ENCODE measurements at regions not wholly inside any gene's neighbourhood (a gene's known extent, or its start where the extent isn't known, plus 50 kb on each side); places are given as distances from the start of the nearest gene placed in this dataset.
"Not testable (repeated sequence)": the region's sequence is repeated elsewhere in the genome, so short reads cannot be mapped to it uniquely, and the experiment has no call there.

DNA sequence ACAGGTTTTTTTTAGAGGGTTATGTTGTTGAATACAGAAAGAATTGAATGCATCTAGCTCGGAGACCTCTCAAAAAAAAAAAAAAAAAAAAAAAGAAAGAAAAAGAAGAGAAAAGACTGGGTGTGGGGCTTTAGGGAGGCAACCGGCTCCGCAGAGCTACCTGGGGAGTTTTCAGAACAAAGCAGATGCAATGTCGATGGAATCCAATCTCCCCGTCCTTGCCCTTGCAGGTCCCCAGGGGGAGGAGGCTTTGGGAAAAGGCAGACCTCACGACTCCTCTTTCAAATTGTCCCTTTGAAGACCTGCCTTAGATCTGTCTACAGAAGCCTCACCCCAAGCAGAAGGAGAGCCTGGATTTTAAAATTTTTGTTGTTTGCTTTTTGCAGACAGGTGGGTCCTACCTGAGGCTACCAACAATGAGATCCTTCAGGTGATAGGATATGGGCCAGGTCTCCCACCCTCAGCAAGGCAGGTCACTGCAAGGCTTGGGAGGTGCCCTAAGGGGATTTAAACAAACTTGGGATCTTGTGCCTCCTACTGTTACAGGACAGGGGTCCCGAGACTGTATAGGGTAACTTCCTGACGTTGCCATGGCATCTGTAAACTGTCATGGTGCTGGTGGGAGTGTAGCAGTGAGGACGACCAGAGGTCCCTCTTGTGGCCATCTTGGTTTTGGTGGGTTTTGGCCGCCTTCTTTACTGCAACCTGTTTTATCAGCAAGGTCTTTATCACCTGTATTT, 75.2 kb upstream of the PRKX start:
- H3K4me1 ChIP-seq, result no peaks in the 10 kb centered on the region
- H3K27me3 ChIP-seq, result no peaks in the 10 kb centered on the region
- H3K36me3 ChIP-seq, result no peaks in the 10 kb centered on the region
- TF ChIP-seq, protein P1, sequence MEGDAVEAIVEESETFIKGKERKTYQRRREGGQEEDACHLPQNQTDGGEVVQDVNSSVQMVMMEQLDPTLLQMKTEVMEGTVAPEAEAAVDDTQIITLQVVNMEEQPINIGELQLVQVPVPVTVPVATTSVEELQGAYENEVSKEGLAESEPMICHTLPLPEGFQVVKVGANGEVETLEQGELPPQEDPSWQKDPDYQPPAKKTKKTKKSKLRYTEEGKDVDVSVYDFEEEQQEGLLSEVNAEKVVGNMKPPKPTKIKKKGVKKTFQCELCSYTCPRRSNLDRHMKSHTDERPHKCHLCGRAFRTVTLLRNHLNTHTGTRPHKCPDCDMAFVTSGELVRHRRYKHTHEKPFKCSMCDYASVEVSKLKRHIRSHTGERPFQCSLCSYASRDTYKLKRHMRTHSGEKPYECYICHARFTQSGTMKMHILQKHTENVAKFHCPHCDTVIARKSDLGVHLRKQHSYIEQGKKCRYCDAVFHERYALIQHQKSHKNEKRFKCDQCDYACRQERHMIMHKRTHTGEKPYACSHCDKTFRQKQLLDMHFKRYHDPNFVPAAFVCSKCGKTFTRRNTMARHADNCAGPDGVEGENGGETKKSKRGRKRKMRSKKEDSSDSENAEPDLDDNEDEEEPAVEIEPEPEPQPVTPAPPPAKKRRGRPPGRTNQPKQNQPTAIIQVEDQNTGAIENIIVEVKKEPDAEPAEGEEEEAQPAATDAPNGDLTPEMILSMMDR (IDR thresholded peaks at IDR 0.05; ENCODE audit: low read depth, low read length), result no peak
- no peaks in the 10 kb centered on the region for H3K9me3 ChIP-seq
- no peak for DNase-seq
- no peak overlapping the region for H3K4me3 ChIP-seq (ENCODE audit: low read depth, low read length)

DNA sequence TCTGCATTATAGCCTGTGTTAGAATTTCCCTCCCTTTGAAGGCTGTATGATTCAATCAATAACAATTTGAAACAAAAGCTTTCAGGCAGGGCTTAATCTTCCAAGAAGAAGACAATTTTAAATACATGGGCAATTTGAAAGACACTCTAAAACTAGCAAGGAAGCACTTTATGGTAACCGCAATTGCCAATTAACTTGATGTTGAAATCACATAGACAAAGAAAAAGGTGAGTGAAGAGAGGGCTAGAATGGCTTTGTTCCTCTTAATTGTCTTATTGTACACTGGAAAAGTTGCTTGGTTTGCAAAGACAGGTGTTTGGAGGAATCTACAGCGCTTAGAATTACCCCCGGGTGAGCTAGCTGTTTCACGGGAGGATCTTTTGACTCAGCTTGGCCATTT, 74.4 kb upstream of the PRKX start:
- H3K27me3 ChIP-seq, result no peaks in the 10 kb centered on the region
- H3K9me3 ChIP-seq, result no peaks in the 10 kb centered on the region
- H3K36me3 ChIP-seq, result no peaks in the 10 kb centered on the region
- TF ChIP-seq, protein P1 (IDR thresholded peaks at IDR 0.05; ENCODE audit: low read depth, low read length), result no peak
- H3K4me3 ChIP-seq (ENCODE audit: low read depth, low read length), result no peak overlapping the region
- H3K4me1 ChIP-seq, result no peaks in the 10 kb centered on the region
- DNase-seq, result no peak

DNA sequence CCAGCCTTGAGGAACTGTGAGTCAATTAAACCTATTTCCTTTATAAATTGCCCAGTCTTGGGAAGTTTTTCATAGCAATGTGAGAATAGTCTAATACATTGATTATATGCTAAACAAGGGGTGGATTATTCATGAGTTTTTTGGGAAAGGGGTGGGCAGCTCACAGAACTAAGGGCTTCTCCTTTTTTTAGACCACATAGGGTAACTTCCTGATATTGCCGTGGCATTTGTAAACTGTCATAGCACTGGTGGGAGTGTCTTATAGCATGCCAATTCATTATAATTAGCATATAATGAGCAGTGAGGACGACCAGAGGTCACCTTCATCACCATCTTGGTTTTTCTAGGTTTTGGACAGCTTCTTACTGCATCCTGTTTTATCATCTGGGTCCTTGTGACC, 72.4 kb upstream of the PRKX start:
- not testable (repeated sequence) for H3K27me3 ChIP-seq; H3K4me1 ChIP-seq; H3K9me3 ChIP-seq; DNase-seq; H3K36me3 ChIP-seq; H3K4me3 ChIP-seq (ENCODE audit: low read depth, low read length)

DNA sequence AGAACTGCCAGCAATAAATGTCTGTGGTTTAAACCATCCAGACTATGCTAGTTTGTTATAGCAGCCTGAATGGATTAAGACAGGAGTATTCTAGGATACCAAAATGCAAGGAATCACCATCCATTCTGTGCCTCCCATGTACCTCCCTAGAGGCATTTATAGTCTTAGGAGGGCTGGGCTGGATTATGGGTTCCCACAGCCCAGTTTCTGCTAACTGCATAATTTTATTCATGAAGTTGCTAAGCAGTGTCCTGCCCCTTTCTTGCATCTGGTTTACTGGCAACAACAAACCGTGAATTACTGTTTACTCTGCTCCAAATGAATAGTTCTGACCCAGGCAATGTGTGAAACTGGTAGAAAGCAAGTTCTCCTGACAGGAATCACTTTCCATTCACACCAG, 67.1 kb upstream of the PRKX start:
- H3K9me3 ChIP-seq, result no peaks in the 10 kb centered on the region
- no peaks in the 10 kb centered on the region for H3K27me3 ChIP-seq
- TF ChIP-seq, protein P1 (IDR thresholded peaks at IDR 0.05; ENCODE audit: low read depth, low read length), result no peak
- H3K4me1 ChIP-seq, result no peaks in the 10 kb centered on the region
- H3K36me3 ChIP-seq, result no peaks in the 10 kb centered on the region
- DNase-seq, result no peak
- H3K4me3 ChIP-seq (ENCODE audit: low read depth, low read length), result no peak overlapping the region

DNA sequence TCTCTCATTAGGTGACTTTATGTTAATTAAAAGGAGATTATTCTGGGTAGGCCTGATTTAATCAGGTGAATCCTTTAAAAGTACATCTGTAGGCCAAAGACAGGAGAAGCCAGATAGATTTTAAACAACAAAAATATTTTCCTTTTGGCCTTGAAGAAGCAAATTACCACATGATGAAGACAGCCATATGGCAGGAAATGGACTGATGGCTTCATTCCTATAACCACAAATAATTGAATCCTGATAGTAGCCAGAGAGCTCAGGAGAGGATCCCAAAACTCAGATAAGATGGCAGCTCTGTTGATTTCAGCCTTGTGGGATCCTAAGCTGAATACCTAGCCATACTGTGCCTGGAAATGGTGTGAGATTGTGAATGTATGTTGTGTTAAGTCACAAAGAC, 66.1 kb upstream of the PRKX start:
- H3K4me1 ChIP-seq, result no peaks in the 10 kb centered on the region
- DNase-seq, result no peak
- no peaks in the 10 kb centered on the region for H3K27me3 ChIP-seq
- H3K9me3 ChIP-seq, result no peaks in the 10 kb centered on the region
- H3K4me3 ChIP-seq (ENCODE audit: low read depth, low read length), result no peak overlapping the region
- TF ChIP-seq, protein P1 (IDR thresholded peaks at IDR 0.05; ENCODE audit: low read depth, low read length), result no peak
- no peaks in the 10 kb centered on the region for H3K36me3 ChIP-seq

DNA sequence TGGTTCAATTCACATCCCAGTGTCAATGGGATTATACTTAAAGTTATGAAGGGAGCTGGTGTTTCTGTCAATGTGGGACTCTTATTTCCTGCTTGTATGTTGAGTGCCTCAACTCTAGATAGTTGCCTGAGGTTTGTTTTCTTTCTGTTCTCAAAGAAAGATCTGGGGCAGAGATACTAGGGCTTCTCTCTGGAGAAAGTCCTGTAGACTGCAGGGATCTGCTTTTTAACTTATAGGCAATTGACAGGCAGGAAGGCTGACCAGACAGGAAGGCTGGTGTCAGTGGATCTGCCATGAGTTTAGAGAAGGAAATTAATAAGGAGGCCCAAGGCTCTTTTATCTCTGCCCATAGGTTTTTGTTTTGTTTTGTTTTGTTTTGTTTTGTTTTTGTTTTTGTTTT, 64.0 kb upstream of the PRKX start:
- Histone ChIP-seq H3K4me1 (no peaks in the 10 kb centered on the region), H3K36me3 (no peaks in the 10 kb centered on the region), H3K4me3 (ENCODE audit: low read depth, low read length) (no peak overlapping the region), H3K9me3 (no peaks in the 10 kb centered on the region), H3K27me3 (no peaks in the 10 kb centered on the region)
- DNase-seq, result no peak
- TF ChIP-seq, protein P1 (IDR thresholded peaks at IDR 0.05; ENCODE audit: low read depth, low read length), result no peak

All from BE2C (cell line).